HUES6 (cell line): ENCODE measurements at regions not wholly inside any gene's neighbourhood (a gene's known extent, or its start where the extent isn't known, plus 50 kb on each side); places are given as distances from the start of the nearest gene placed in this dataset.

Experiments
- H3K27ac ChIP-seq: 2 replicates; pipeline ENCODE4 v1.7.0; 2013; ENCODE audit warnings: low read depth, mild to moderate bottlenecking, low read length, inconsistent platforms
- H3K27me3 ChIP-seq: 2 replicates; pipeline ENCODE4 v1.6.1; 2013; ENCODE audit warnings: low read length; ENCODE audit not compliant: control insufficient read depth, insufficient read depth
- H3K36me3 ChIP-seq: 2 replicates; pipeline ENCODE4 v1.6.1; 2013; ENCODE audit warnings: low read length; ENCODE audit not compliant: control insufficient read depth, insufficient read depth
- H3K4me1 ChIP-seq: 2 replicates; pipeline ENCODE4 v1.6.1; 2013; ENCODE audit warnings: low read length; ENCODE audit not compliant: control insufficient read depth, insufficient read depth
- H3K4me3 ChIP-seq: 2 replicates; pipeline ENCODE4 v1.5.1; 2013; ENCODE audit warnings: low read depth, low read length
- H3K9ac ChIP-seq: one replicate; pipeline ENCODE4 v1.6.1; 2013; ENCODE audit warnings: mild to moderate bottlenecking, low read length
- H3K9me3 ChIP-seq: 2 replicates; pipeline ENCODE4 v1.6.1; 2013; ENCODE audit warnings: low read depth, low read length; ENCODE audit not compliant: control insufficient read depth, insufficient read depth

DNA sequence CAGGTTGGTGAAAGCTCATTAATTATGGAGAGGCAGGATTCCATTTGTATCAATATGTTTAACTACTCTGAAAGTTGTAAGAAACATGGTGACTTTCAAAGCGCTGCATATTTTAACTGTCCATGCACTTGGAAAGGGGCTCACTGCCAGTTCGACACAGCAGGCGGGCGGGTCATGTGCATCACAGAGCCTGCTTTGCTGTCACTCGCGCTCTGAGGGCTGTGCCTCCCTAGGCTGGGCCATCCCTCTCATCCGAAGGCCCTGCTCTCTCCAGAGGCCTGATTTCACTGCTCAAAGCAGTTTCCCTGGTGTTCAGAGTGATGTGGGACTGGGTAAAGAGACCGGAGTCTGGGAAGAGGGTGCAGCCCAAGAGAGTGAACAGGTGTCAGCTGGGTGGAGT lies 422.0 kb upstream of the MON1B start:
- Histone ChIP-seq H3K36me3 (no peaks in the 10 kb centered on the region), H3K9me3 (peaks cover 3% of the 10 kb centered on the region; the same call in 1 of the 2 replicates), H3K4me3 (no peak overlapping the region), H3K27ac (no peak overlapping the region), H3K4me1 (no peaks in the 10 kb centered on the region), H3K9ac (no peak overlapping the region), H3K27me3 (no peaks in the 10 kb centered on the region)

DNA sequence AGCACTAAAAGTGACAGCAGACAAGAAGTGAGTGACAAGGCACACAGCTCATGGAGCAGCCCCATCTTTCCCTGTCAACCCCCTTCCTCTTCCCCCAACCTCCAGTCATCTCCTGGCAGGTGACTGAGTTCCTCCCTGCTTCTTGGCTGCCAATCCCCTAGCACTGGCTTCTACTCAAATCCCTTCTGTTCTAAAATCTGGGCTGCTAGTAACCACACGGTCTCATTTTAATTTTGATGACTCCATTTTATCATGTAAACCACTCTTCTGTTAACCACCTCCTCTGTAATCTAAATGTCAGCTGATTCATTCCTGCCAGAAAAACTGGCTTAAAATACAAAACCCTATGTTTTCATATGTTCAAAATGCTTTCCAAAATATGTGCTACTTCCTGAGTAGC lies 419.8 kb upstream of the MON1B start:
- Histone ChIP-seq H3K9ac (no peak overlapping the region), H3K9me3 (no peaks in the 10 kb centered on the region), H3K36me3 (no peaks in the 10 kb centered on the region), H3K4me3 (no peak overlapping the region), H3K27me3 (no peaks in the 10 kb centered on the region), H3K4me1 (no peaks in the 10 kb centered on the region), H3K27ac (no peak overlapping the region)

- H3K9me3 ChIP-seq = no peaks in the 10 kb centered on the region
- no peaks in the 10 kb centered on the region for H3K27me3 ChIP-seq
- no peak overlapping the region for H3K9ac ChIP-seq
Observed at GRCh38 chr16:76777721-76778465, 413.1 kb upstream of the MON1B start.

DNA sequence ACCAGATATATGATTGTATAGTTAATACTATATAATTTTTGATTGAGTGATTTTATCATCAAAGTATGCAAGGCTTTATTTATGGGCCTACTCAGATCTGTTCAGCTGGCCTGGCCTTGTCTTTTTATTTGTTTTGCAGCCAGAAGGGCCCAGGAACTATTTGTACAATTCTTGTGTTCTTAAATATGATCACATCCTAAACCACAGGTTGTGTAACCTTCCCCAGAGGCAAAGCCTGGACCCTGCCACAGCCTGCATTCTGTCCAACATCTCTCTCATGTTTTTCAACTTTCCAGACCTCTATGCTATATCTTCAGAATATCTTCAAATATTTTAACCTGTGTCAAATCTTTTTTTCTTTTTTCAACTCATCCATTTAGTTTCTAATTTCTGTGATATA lies 410.4 kb upstream of the MON1B start:
- Histone ChIP-seq H3K4me3 (no peak overlapping the region), H3K27ac (no peak overlapping the region), H3K27me3 (no peaks in the 10 kb centered on the region), H3K9ac (no peak overlapping the region), H3K36me3 (no peaks in the 10 kb centered on the region), H3K9me3 (no peaks in the 10 kb centered on the region), H3K4me1 (no peaks in the 10 kb centered on the region)

More at GRCh38 chr16:76777721-76778465, 413.1 kb upstream of the MON1B start:
- H3K36me3 ChIP-seq = no peaks in the 10 kb centered on the region
- H3K27ac ChIP-seq = no peak overlapping the region
- H3K4me3 ChIP-seq = no peak overlapping the region
- no peaks in the 10 kb centered on the region for H3K4me1 ChIP-seq

DNA sequence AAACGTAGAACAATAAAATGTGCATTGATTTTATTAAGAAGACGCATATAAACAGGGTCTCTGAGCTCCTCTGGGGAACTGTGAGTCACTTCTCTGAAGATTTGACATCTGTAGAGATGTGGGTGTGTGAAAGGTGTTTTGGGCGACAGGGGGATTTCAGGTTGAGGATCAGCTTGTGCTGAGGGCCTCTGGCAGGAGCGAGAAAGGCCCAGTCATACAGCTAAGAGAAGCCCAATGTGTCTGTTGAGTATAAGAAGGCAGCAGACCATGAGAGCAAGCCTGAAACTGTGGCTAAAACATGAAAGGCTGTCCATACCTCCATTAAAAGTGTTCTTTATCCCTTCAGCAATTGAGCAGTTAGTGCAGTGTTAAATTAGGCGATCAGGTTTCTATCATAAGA lies 406.5 kb upstream of the MON1B start:
- no peak overlapping the region for H3K4me3 ChIP-seq
- H3K27me3 ChIP-seq = no peaks in the 10 kb centered on the region
- H3K27ac ChIP-seq = no peak overlapping the region
- no peak overlapping the region for H3K9ac ChIP-seq
- H3K36me3 ChIP-seq = no peaks in the 10 kb centered on the region
- H3K9me3 ChIP-seq = no peaks in the 10 kb centered on the region
- no peaks in the 10 kb centered on the region for H3K4me1 ChIP-seq

GRCh38 chr16:76787394-76787793 lies 403.6 kb upstream of the MON1B start:
- no peak overlapping the region for H3K4me3 ChIP-seq

DNA sequence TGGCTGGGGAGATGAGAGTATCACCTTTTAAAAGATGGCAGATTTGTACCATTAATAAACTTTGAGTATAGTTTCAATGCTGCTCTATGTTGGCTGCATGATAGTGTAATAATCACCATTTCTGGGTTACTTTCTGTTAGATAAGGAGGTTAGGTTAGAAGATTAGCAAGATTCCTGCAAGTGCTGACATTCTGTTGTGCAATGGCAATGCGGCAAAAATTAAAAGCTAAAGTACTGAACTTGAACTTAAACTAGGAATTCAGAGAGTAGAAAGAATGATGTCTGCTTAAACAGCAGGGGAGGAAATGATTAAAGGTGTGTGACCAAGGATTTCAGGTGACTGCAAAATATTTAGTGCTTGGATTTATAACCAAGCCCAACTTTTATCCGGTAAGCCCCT lies 399.8 kb upstream of the MON1B start:
- Histone ChIP-seq H3K9ac (no peak overlapping the region), H3K9me3 (no peaks in the 10 kb centered on the region), H3K36me3 (no peaks in the 10 kb centered on the region), H3K4me3 (no peak overlapping the region), H3K27ac (no peak overlapping the region), H3K4me1 (no peaks in the 10 kb centered on the region), H3K27me3 (no peaks in the 10 kb centered on the region)

More at GRCh38 chr16:76787394-76787793, 403.6 kb upstream of the MON1B start:
- Histone ChIP-seq H3K27me3 (no peaks in the 10 kb centered on the region), H3K36me3 (no peaks in the 10 kb centered on the region), H3K9ac (no peak overlapping the region), H3K27ac (no peak overlapping the region), H3K9me3 (no peaks in the 10 kb centered on the region), H3K4me1 (no peaks in the 10 kb centered on the region)

DNA sequence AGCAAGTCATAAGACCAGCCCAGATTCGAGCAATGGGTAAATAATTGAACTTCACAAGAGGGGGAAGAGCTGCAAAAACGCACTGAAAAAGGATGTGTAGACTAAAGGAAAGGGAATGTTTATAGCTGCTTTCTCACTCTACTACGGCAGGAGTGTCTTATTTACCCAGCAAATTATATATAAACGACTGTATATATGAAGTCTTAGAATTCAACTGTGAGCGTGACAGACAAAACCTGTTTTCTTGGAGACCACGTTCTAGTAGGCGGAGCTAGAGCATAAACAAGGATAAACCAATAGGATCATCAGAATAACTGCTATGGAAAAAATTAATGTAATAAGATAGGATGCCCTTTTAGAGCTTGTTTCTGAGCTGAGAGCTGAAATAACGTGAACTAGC lies 394.6 kb upstream of the MON1B start:
- H3K9me3 ChIP-seq = no peaks in the 10 kb centered on the region
- no peaks in the 10 kb centered on the region for H3K27me3 ChIP-seq
- H3K4me1 ChIP-seq = no peaks in the 10 kb centered on the region
- H3K36me3 ChIP-seq = no peaks in the 10 kb centered on the region
- H3K27ac ChIP-seq = no peak overlapping the region
- no peak overlapping the region for H3K4me3 ChIP-seq
- no peak overlapping the region for H3K9ac ChIP-seq

DNA sequence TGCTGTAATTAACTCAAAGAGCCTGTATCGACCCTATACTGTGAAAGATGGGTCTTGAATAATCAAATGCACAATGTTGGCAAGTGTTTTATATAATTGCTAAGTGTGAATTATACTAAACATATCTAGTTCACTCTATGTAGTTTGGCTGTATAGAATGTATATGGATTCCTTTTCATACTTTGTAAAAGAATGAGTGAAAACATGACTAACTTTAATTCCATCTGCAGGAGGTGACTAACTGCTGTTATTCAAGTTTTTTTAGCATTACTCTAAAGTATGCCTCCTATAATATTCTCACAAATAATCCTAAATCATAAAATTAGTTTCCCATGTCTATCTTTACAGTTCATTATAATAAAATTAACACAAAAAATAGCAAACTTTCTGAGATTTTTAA lies 394.0 kb upstream of the MON1B start:
- no peaks in the 10 kb centered on the region for H3K4me1 ChIP-seq
- no peak overlapping the region for H3K9ac ChIP-seq
- no peaks in the 10 kb centered on the region for H3K9me3 ChIP-seq
- no peak overlapping the region for H3K4me3 ChIP-seq
- H3K27ac ChIP-seq = no peak overlapping the region
- H3K27me3 ChIP-seq = no peaks in the 10 kb centered on the region
- no peaks in the 10 kb centered on the region for H3K36me3 ChIP-seq

DNA sequence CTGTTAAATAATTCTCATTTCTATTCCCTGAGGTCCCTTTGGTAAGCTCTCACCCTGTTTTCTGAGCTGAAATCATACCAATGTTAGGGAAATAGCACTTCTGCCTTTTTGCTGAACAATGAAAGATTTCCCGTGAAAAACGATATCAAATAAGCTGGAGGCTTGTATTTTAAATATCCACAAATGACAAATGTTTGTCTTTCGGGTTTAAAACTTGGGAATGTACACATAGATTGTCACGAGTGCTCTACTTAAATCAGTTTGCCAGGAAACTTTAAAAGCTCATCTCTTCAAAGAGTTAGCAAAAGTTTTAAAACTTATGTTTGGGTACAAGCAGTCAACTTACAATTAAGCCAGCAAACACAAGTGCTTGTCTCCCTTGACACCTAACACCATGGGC lies 393.5 kb upstream of the MON1B start:
- Histone ChIP-seq H3K9ac (no peak overlapping the region), H3K27me3 (no peaks in the 10 kb centered on the region), H3K4me3 (no peak overlapping the region), H3K9me3 (no peaks in the 10 kb centered on the region), H3K36me3 (no peaks in the 10 kb centered on the region), H3K27ac (no peak overlapping the region), H3K4me1 (no peaks in the 10 kb centered on the region)

DNA sequence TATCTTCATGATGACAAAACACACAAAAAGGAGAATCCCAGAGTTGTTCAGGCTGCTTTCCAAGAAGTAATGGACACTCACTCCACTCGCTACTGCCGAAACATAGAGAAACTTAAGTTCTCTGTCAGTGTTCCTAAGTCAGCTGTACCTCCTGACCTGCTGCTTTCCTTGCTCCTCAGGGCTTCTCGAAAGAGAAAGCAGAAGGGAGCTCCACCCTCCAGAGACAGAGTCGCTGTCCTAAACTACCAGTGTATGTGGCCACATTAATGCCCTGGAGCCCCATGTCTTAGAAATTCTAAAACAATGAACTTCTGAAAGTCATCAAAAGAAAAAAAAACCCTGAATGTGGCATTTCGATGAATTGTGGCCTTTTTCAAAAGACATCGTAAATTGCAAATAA lies 390.8 kb upstream of the MON1B start:
- H3K36me3 ChIP-seq = no peaks in the 10 kb centered on the region
- no peak overlapping the region for H3K4me3 ChIP-seq
- H3K27me3 ChIP-seq = no peaks in the 10 kb centered on the region
- H3K9me3 ChIP-seq = no peaks in the 10 kb centered on the region
- no peak overlapping the region for H3K27ac ChIP-seq
- no peaks in the 10 kb centered on the region for H3K4me1 ChIP-seq
- no peak overlapping the region for H3K9ac ChIP-seq
